H9 (cell line): ENCODE measurements at regions not wholly inside any gene's neighbourhood (a gene's known extent, or its start where the extent isn't known, plus 50 kb on each side); places are given as distances from the start of the nearest gene placed in this dataset.

ENCODE experiments used
- DNase-seq: peaks from one replicate; pipeline ENCODE4 v3.0.0-alpha.2; 2017
- H2AFZ ChIP-seq: one replicate; pipeline ENCODE4 v1.6.1; 2013; ENCODE audit warnings: mild to moderate bottlenecking, low read length, control low read depth, moderate library complexity
- H2AK5ac ChIP-seq: 2 replicates; pipeline ENCODE4 v1.6.1; 2013; ENCODE audit warnings: low read length, control low read depth, mixed read lengths; ENCODE audit not compliant: insufficient read length
- H2BK120ac ChIP-seq: one replicate; pipeline ENCODE4 v1.6.1; 2013; ENCODE audit warnings: low read depth, mild to moderate bottlenecking, low read length, control low read depth, inconsistent platforms; ENCODE audit not compliant: poor library complexity, severe bottlenecking
- H2BK12ac ChIP-seq: 2 replicates; pipeline ENCODE4 v1.6.1; 2013; ENCODE audit warnings: low read length, control low read depth, mixed read lengths, low read depth; ENCODE audit not compliant: insufficient read length
- H2BK15ac ChIP-seq: 2 replicates; pipeline ENCODE4 v1.6.1; 2013; ENCODE audit warnings: low read depth, low read length, control low read depth
- H2BK20ac ChIP-seq: one replicate; pipeline ENCODE4 v1.6.1; 2013; ENCODE audit warnings: low read depth, mild to moderate bottlenecking, low read length, control low read depth, inconsistent platforms; ENCODE audit not compliant: poor library complexity, severe bottlenecking
- H2BK5ac ChIP-seq: 2 replicates; pipeline ENCODE4 v1.6.1; 2013; ENCODE audit warnings: low read length, control low read depth, mixed read lengths; ENCODE audit not compliant: insufficient read length
- H3K14ac ChIP-seq: 2 replicates; pipeline ENCODE4 v1.6.1; 2013; ENCODE audit warnings: low read length, control low read depth; ENCODE audit not compliant: insufficient read depth
- H3K18ac ChIP-seq: 2 replicates; pipeline ENCODE4 v1.6.1; 2013; ENCODE audit warnings: low read depth, mild to moderate bottlenecking, mixed read lengths, low read length, control low read depth; ENCODE audit not compliant: insufficient read length
- H3K23ac ChIP-seq: 2 replicates; pipeline ENCODE4 v1.6.1; 2013; ENCODE audit warnings: low read length, control low read depth, mixed read lengths, low read depth; ENCODE audit not compliant: insufficient read length
- H3K23me2 ChIP-seq: 2 replicates; pipeline ENCODE4 v1.6.1; 2013; ENCODE audit warnings: low read depth, mild to moderate bottlenecking, mixed read lengths, low read length, control low read depth; ENCODE audit not compliant: insufficient read length, poor library complexity, severe bottlenecking
- H3K27ac ChIP-seq: 2 replicates; pipeline ENCODE4 v1.5.1; 2013; ENCODE audit warnings: low read length, control low read depth, mixed read lengths, low read depth; ENCODE audit not compliant: insufficient read length
- H3K27me3 ChIP-seq: 2 replicates; pipeline ENCODE4 v1.6.1; 2013; ENCODE audit warnings: low read length, control low read depth, inconsistent platforms; ENCODE audit not compliant: insufficient read depth
- H3K4ac ChIP-seq: 2 replicates; pipeline ENCODE4 v1.6.1; 2013; ENCODE audit warnings: low read depth, mild to moderate bottlenecking, control low read depth, inconsistent platforms, low read length, moderate library complexity
- H3K4me1 ChIP-seq: 2 replicates; pipeline ENCODE4 v1.6.1; 2013; ENCODE audit warnings: low read length, control low read depth, inconsistent platforms; ENCODE audit not compliant: insufficient read depth
- H3K4me2 ChIP-seq: 2 replicates; pipeline ENCODE4 v1.6.1; 2013; ENCODE audit warnings: low read length, control low read depth, mixed read lengths; ENCODE audit not compliant: insufficient read length, insufficient read depth
- H3K56ac ChIP-seq: 2 replicates; pipeline ENCODE4 v1.6.1; 2013; ENCODE audit warnings: low read depth, mild to moderate bottlenecking, mixed read lengths, low read length, control low read depth; ENCODE audit not compliant: insufficient read length
- H3K79me1 ChIP-seq: 2 replicates; pipeline ENCODE4 v1.6.1; 2013; ENCODE audit warnings: low read depth, mild to moderate bottlenecking, moderate library complexity, low read length, control low read depth, inconsistent platforms; ENCODE audit not compliant: insufficient read depth, poor library complexity, severe bottlenecking
- H3K79me2 ChIP-seq: 2 replicates; pipeline ENCODE4 v1.6.1; 2013; ENCODE audit warnings: low read length, control low read depth, inconsistent platforms; ENCODE audit not compliant: insufficient read depth
- H3K9ac ChIP-seq: 2 replicates; pipeline ENCODE4 v1.6.1; 2013; ENCODE audit warnings: low read length, control low read depth, mixed read lengths; ENCODE audit not compliant: insufficient read length; ENCODE audit errors: extremely low read depth
- H3K9me3 ChIP-seq: one replicate; pipeline ENCODE4 v1.6.1; 2013; ENCODE audit warnings: low read depth, low read length, inconsistent platforms; ENCODE audit not compliant: control insufficient read depth
- H3T11ph ChIP-seq: one replicate; pipeline ENCODE4 v1.6.1; 2013; ENCODE audit warnings: mild to moderate bottlenecking, low read length, control low read depth, inconsistent platforms
- H4K20me1 ChIP-seq: one replicate; pipeline ENCODE4 v1.6.1; 2013; ENCODE audit not compliant: control insufficient read depth, insufficient read length, insufficient read depth
- H4K5ac ChIP-seq: 2 replicates; pipeline ENCODE4 v1.6.1; 2013; ENCODE audit warnings: low read depth, mild to moderate bottlenecking, mixed read lengths, low read length, control low read depth; ENCODE audit not compliant: insufficient read length
- H4K8ac ChIP-seq: replicated peaks from 2 replicates; pipeline ENCODE4 v1.6.1; 2013; ENCODE audit warnings: low read length, control low read depth, mixed read lengths, low read depth; ENCODE audit not compliant: insufficient read length
- H4K91ac ChIP-seq: 2 replicates; pipeline ENCODE4 v1.6.1; 2013; ENCODE audit warnings: low read depth, mild to moderate bottlenecking, moderate library complexity, mixed read lengths, low read length, control low read depth; ENCODE audit not compliant: insufficient read length
- H3K27ac Mint-ChIP-seq, 3 experiments: 2 replicates in 2 of 3; 3 replicates in 1 of 3; pipeline ENCODE4 v1.8.0; 2020 to 2021; ENCODE audit warnings: mixed read lengths in 3 of 3, mild to moderate bottlenecking in 1 of 3, moderate library complexity in 1 of 3
- H3K27me3 Mint-ChIP-seq: 2 replicates; pipeline ENCODE4 v1.8.0; 2021; ENCODE audit warnings: low read depth, mild to moderate bottlenecking, moderate library complexity, mixed read lengths
- H3K36me3 Mint-ChIP-seq, 3 experiments: 2 replicates in 2 of 3; 3 replicates in 1 of 3; pipeline ENCODE4 v1.8.0; 2020 to 2021; ENCODE audit warnings: low read depth in 3 of 3, mixed read lengths in 3 of 3; ENCODE audit not compliant: insufficient read depth in 1 of 3
- H3K4me1 Mint-ChIP-seq, 2 experiments: 2 replicates each; pipeline ENCODE4 v1.8.0; 2020; ENCODE audit warnings: mixed read lengths in 2 of 2
- H3K4me3 Mint-ChIP-seq, 2 experiments: 2 replicates in 1 of 2; 3 replicates in 1 of 2; pipeline ENCODE4 v1.8.0; 2020 to 2021; ENCODE audit warnings: mild to moderate bottlenecking in 2 of 2, mixed read lengths in 2 of 2, moderate library complexity in 1 of 2
- H3K9me3 Mint-ChIP-seq, 2 experiments: 2 replicates in 1 of 2; 3 replicates in 1 of 2; pipeline ENCODE4 v1.8.0; 2020; ENCODE audit warnings: mild to moderate bottlenecking in 2 of 2, mixed read lengths in 2 of 2, moderate library complexity in 1 of 2
- CTCF ChIP-seq: fragments of 200-600 bp; sonication (generic); conservative IDR thresholded peaks from 3 replicates; pipeline ENCODE4 v1.8.0; 2021; ENCODE audit warnings: antibody characterized with exemption, mild to moderate bottlenecking
- WGBS: extraction: QIAGEN DNeasy Blood & Tissue Kit; methylation state at CpG from one replicate; pipeline ENCODE4 v1.1.7; 2013; ENCODE audit warnings: missing lambda C conversion rate, low lambda C conversion rate, mixed read lengths; ENCODE audit not compliant: insufficient read length; ENCODE audit errors: extremely low coverage; 5-methylcytosine and 5-hydroxymethylcytosine counted together

- Histone ChIP-seq H3K56ac (no peak overlapping the region), H2AK5ac (no peak overlapping the region), H4K5ac (no peak overlapping the region), H3K9ac (no peak overlapping the region), H3K23ac (no peak overlapping the region), H3K4me1 (peaks cover 3% of the 10 kb centered on the region; the same call in 1 of the 2 replicates), H2BK5ac (no peak overlapping the region), H3K79me2 (no peaks in the 10 kb centered on the region), H4K91ac (no peak overlapping the region), H2BK20ac (no peak overlapping the region), H3K79me1 (no peaks in the 10 kb centered on the region), H2BK15ac (no peak overlapping the region), H3K14ac (no peak overlapping the region), H3K4ac (no peak overlapping the region), H2BK120ac (no peak overlapping the region), H2BK12ac (no peak overlapping the region), H3K27ac (no peak overlapping the region), H3K9me3 (no peaks in the 10 kb centered on the region), H3K4me2 (no peak overlapping the region), H2AFZ (no peak overlapping the region), H3K18ac (no peak overlapping the region), H4K20me1 (no peaks in the 10 kb centered on the region), H3T11ph (no peak overlapping the region), H3K23me2 (no peaks in the 10 kb centered on the region), H4K8ac (no peak overlapping the region), H3K27me3 (no peaks in the 10 kb centered on the region)
- Mint-ChIP-seq H3K9me3 (peaks cover 16 to 18% of the 10 kb centered on the region in 2 experiments), H3K27me3 (peaks cover 6% of the 10 kb centered on the region; the same call in 1 of the 2 replicates), H3K27ac (no peak overlapping the region), H3K36me3 (peaks cover 3 to 14% (median 12%) of the 10 kb centered on the region in 3 experiments; a peak in 6 of 7 replicates), H3K4me1 (peaks cover 21 to 28% of the 10 kb centered on the region in 2 experiments), H3K4me3 (no peak overlapping the region)
- TF ChIP-seq CTCF = no peak
- no CpG with 5 or more reads among the region's 18 CpGs for WGBS
- no peak for DNase-seq
Measured at GRCh38 chr12:105443802-105444652, 113.5 kb downstream of the C12orf75 start.
